ENCODE measurements at regions not wholly inside any gene's neighbourhood (a gene's known extent, or its start where the extent isn't known, plus 50 kb on each side); places are given as distances from the start of the nearest gene placed in this dataset.

GRCh38 chr18:49658823-49659404 is 97.1 kb downstream of the LIPG start:
- intact Hi-C loops (cut with micrococcal nuclease) = no loop called here
- no peak for DNase-seq
- no peaks in the 10 kb centered on the region for H3K9me3 Mint-ChIP-seq

GRCh38 chr18:49656073-49656692 is 94.3 kb downstream of the LIPG start:
- no peaks in the 10 kb centered on the region for H3K36me3 Mint-ChIP-seq
- H3K4me3 Mint-ChIP-seq = no peak overlapping the region
- H3K27ac ChIP-seq (ENCODE audit: low read depth, low read length) = no peak overlapping the region
- DNase-seq = no peak
- H3K27me3 Mint-ChIP-seq = no peaks in the 10 kb centered on the region
- H3K9me3 Mint-ChIP-seq = no peaks in the 10 kb centered on the region
- H3K27me3 ChIP-seq (ENCODE audit: insufficient read depth, low read length) = no peaks in the 10 kb centered on the region
- ChIA-PET CTCF (ENCODE audit: partially characterized antibody) (no interaction called here), POLR2A (ENCODE audit: partially characterized antibody) (no interaction called here)
- no peaks in the 10 kb centered on the region for H3K36me3 ChIP-seq (ENCODE audit: insufficient read depth, low read length)
- intact Hi-C loops (cut with micrococcal nuclease) = no loop called here
- peaks cover 0 to 5% (median 3%) of the 10 kb centered on the region in 4 donors for H3K4me1 Mint-ChIP-seq
- no peak overlapping the region for H3K27ac Mint-ChIP-seq
- no peaks in the 10 kb centered on the region for H3K9me3 ChIP-seq (ENCODE audit: control insufficient read depth in 1 of 2, low read length in 2 of 2)
- H3K4me3 ChIP-seq (ENCODE audit: low read length in 2 of 2) = no peak overlapping the region
- H3K4me1 ChIP-seq (ENCODE audit: insufficient read depth, low read length) = no peaks in the 10 kb centered on the region

More at GRCh38 chr18:49658823-49659404, 97.1 kb downstream of the LIPG start:
- Histone ChIP-seq H3K4me1 (ENCODE audit: insufficient read depth, low read length) (no peaks in the 10 kb centered on the region), H3K4me3 (ENCODE audit: low read length in 2 of 2) (no peak overlapping the region), H3K9me3 (ENCODE audit: control insufficient read depth in 1 of 2, low read length in 2 of 2) (no peaks in the 10 kb centered on the region), H3K36me3 (ENCODE audit: insufficient read depth, low read length) (no peaks in the 10 kb centered on the region), H3K27me3 (ENCODE audit: insufficient read depth, low read length) (no peaks in the 10 kb centered on the region), H3K27ac (ENCODE audit: low read depth, low read length) (no peak overlapping the region)
- ChIA-PET POLR2A (ENCODE audit: partially characterized antibody) (no interaction called here), CTCF (ENCODE audit: partially characterized antibody) (no interaction called here)
- Mint-ChIP-seq H3K4me3 (no peak overlapping the region), H3K27me3 (peaks cover 0 to 3% of the 10 kb centered on the region in 2 donors), H3K4me1 (no peaks in the 10 kb centered on the region), H3K27ac (peak overlapping the region in 1 of 7 donors; percentile 24), H3K36me3 (no peaks in the 10 kb centered on the region)

- Mint-ChIP-seq H3K27ac (no peak overlapping the region), H3K4me1 (peaks cover 0 to 5% (median 4%) of the 10 kb centered on the region in 4 donors), H3K4me3 (no peak overlapping the region), H3K36me3 (no peaks in the 10 kb centered on the region), H3K9me3 (no peaks in the 10 kb centered on the region), H3K27me3 (no peaks in the 10 kb centered on the region)
- DNase-seq = no peak
- ChIA-PET CTCF (ENCODE audit: partially characterized antibody) (no interaction called here), POLR2A (ENCODE audit: partially characterized antibody) (no interaction called here)
- Histone ChIP-seq H3K9me3 (ENCODE audit: control insufficient read depth in 1 of 2, low read length in 2 of 2) (no peaks in the 10 kb centered on the region), H3K27me3 (ENCODE audit: insufficient read depth, low read length) (no peaks in the 10 kb centered on the region), H3K4me1 (ENCODE audit: insufficient read depth, low read length) (no peaks in the 10 kb centered on the region), H3K4me3 (ENCODE audit: low read length in 2 of 2) (no peak overlapping the region), H3K36me3 (ENCODE audit: insufficient read depth, low read length) (no peaks in the 10 kb centered on the region), H3K27ac (ENCODE audit: low read depth, low read length) (no peak overlapping the region)
- intact Hi-C loops (cut with micrococcal nuclease) = no loop called here
These were observed 93.6 kb downstream of the LIPG start for GRCh38 chr18:49655266-49656072.

- no peak for DNase-seq
- Mint-ChIP-seq H3K27ac (no peak overlapping the region), H3K4me1 (peaks cover 0 to 5% (median 4%) of the 10 kb centered on the region in 4 donors), H3K9me3 (no peaks in the 10 kb centered on the region), H3K27me3 (no peaks in the 10 kb centered on the region), H3K4me3 (no peak overlapping the region), H3K36me3 (no peaks in the 10 kb centered on the region)
- ChIA-PET CTCF (ENCODE audit: partially characterized antibody) (no interaction called here), POLR2A (ENCODE audit: partially characterized antibody) (no interaction called here)
- no peaks in the 10 kb centered on the region for H3K36me3 ChIP-seq (ENCODE audit: insufficient read depth, low read length)
- intact Hi-C loops (cut with micrococcal nuclease) = no loop called here
- no peaks in the 10 kb centered on the region for H3K27me3 ChIP-seq (ENCODE audit: insufficient read depth, low read length)
- no peak overlapping the region for H3K27ac ChIP-seq (ENCODE audit: low read depth, low read length)
- no peaks in the 10 kb centered on the region for H3K9me3 ChIP-seq (ENCODE audit: control insufficient read depth in 1 of 2, low read length in 2 of 2)
- no peak overlapping the region for H3K4me3 ChIP-seq (ENCODE audit: low read length in 2 of 2)
- H3K4me1 ChIP-seq (ENCODE audit: insufficient read depth, low read length) = no peaks in the 10 kb centered on the region
These were observed 92.5 kb downstream of the LIPG start for GRCh38 chr18:49654347-49654746.

- no peaks in the 10 kb centered on the region for H3K27me3 ChIP-seq (ENCODE audit: insufficient read depth, low read length)
- H3K9me3 ChIP-seq (ENCODE audit: control insufficient read depth in 1 of 2, low read length in 2 of 2) = no peaks in the 10 kb centered on the region
- DNase-seq = no peak
- no peak overlapping the region for H3K27ac ChIP-seq (ENCODE audit: low read depth, low read length)
- Mint-ChIP-seq H3K4me3 (no peak overlapping the region), H3K27ac (no peak overlapping the region), H3K36me3 (no peaks in the 10 kb centered on the region), H3K27me3 (no peaks in the 10 kb centered on the region), H3K9me3 (no peaks in the 10 kb centered on the region), H3K4me1 (peaks cover 0 to 5% (median 4%) of the 10 kb centered on the region in 4 donors)
- H3K36me3 ChIP-seq (ENCODE audit: insufficient read depth, low read length) = no peaks in the 10 kb centered on the region
- H3K4me1 ChIP-seq (ENCODE audit: insufficient read depth, low read length) = no peaks in the 10 kb centered on the region
- no peak overlapping the region for H3K4me3 ChIP-seq (ENCODE audit: low read length in 2 of 2)
- intact Hi-C loops (cut with micrococcal nuclease) = no loop called here
- CTCF ChIA-PET (ENCODE audit: partially characterized antibody) = no interaction called here
- POLR2A ChIA-PET (ENCODE audit: partially characterized antibody) = no interaction called here
These were observed 91.2 kb downstream of the LIPG start for GRCh38 chr18:49652881-49653724.

- POLR2A ChIA-PET (ENCODE audit: partially characterized antibody) = no interaction called here
- no peaks in the 10 kb centered on the region for H3K9me3 Mint-ChIP-seq
- CTCF ChIA-PET (ENCODE audit: partially characterized antibody) = no interaction called here
These were observed 89.2 kb downstream of the LIPG start for GRCh38 chr18:49651033-49651432.

GRCh38 chr18:49650426-49650891 is 88.6 kb downstream of the LIPG start:
- ChIA-PET POLR2A (ENCODE audit: partially characterized antibody) (no interaction called here), CTCF (ENCODE audit: partially characterized antibody) (no interaction called here)

More at GRCh38 chr18:49651033-49651432, 89.2 kb downstream of the LIPG start:
- H3K4me1 Mint-ChIP-seq = peaks cover 0 to 5% (median 4%) of the 10 kb centered on the region in 4 donors
- H3K36me3 Mint-ChIP-seq = no peaks in the 10 kb centered on the region
- H3K27ac Mint-ChIP-seq = no peak overlapping the region
- no peak for DNase-seq
- Histone ChIP-seq H3K27ac (ENCODE audit: low read depth, low read length) (no peak overlapping the region), H3K36me3 (ENCODE audit: insufficient read depth, low read length) (no peaks in the 10 kb centered on the region), H3K4me3 (ENCODE audit: low read length in 2 of 2) (no peak overlapping the region), H3K9me3 (ENCODE audit: control insufficient read depth in 1 of 2, low read length in 2 of 2) (no peaks in the 10 kb centered on the region), H3K27me3 (ENCODE audit: insufficient read depth, low read length) (no peaks in the 10 kb centered on the region), H3K4me1 (ENCODE audit: insufficient read depth, low read length) (no peaks in the 10 kb centered on the region)
- intact Hi-C loops (cut with micrococcal nuclease) = no loop called here
- H3K4me3 Mint-ChIP-seq = no peak overlapping the region
- H3K27me3 Mint-ChIP-seq = no peaks in the 10 kb centered on the region

More at GRCh38 chr18:49650426-49650891, 88.6 kb downstream of the LIPG start:
- no peak for DNase-seq
- Histone ChIP-seq H3K27ac (ENCODE audit: low read depth, low read length) (no peak overlapping the region), H3K4me1 (ENCODE audit: insufficient read depth, low read length) (no peaks in the 10 kb centered on the region), H3K36me3 (ENCODE audit: insufficient read depth, low read length) (no peaks in the 10 kb centered on the region), H3K4me3 (ENCODE audit: low read length in 2 of 2) (no peak overlapping the region), H3K27me3 (ENCODE audit: insufficient read depth, low read length) (no peaks in the 10 kb centered on the region), H3K9me3 (ENCODE audit: control insufficient read depth in 1 of 2, low read length in 2 of 2) (no peaks in the 10 kb centered on the region)
- Mint-ChIP-seq H3K27ac (no peak overlapping the region), H3K9me3 (no peaks in the 10 kb centered on the region), H3K27me3 (peaks cover 0 to 3% of the 10 kb centered on the region in 2 donors), H3K4me1 (peaks cover 0 to 5% (median 4%) of the 10 kb centered on the region in 4 donors), H3K4me3 (no peak overlapping the region), H3K36me3 (no peaks in the 10 kb centered on the region)
- intact Hi-C loops (cut with micrococcal nuclease) = no loop called here
